Tibial artery (tissue), 4 donors: ENCODE measurements at regions not wholly inside any gene's neighbourhood (a gene's known extent, or its start where the extent isn't known, plus 50 kb on each side); places are given as distances from the start of the nearest gene placed in this dataset.

ENCODE experiments used
- DNase-seq, 2 donors: peaks; one replicate each; pipeline ENCODE4 v3.0.0-alpha.2; 2019
- H3K27ac ChIP-seq, 2 donors: fragments of 200-600 bp; sonication (generic) in 1 of 2; 1 replicate in 1 of 2; 2 replicates in 1 of 2; pipeline ENCODE4 v1.5.1; 2018 to 2019; ENCODE audit warnings: mild to moderate bottlenecking in 1 of 2
- H3K27me3 ChIP-seq, 2 donors: fragments of 200-600 bp; sonication (generic) in 1 of 2; one replicate each; pipeline versions ENCODE4 v1.5.1 to v1.6.0; 2016 to 2019
- H3K36me3 ChIP-seq, 3 donors: fragments of 200-600 bp; sonication (generic) in 2 of 3; one replicate each; pipeline ENCODE4 v1.5.1; 2016 to 2019; ENCODE audit warnings: mild to moderate bottlenecking in 2 of 3
- H3K4me1 ChIP-seq, 4 donors: fragments of 200-600 bp; sonication (generic) in 2 of 4; 1 replicate in 3 of 4; 2 replicates in 1 of 4; pipeline ENCODE4 v1.5.1; 2016 to 2019
- H3K4me3 ChIP-seq, 2 donors: fragments of 200-600 bp; sonication (generic) in 1 of 2; 1 replicate in 1 of 2; 2 replicates in 1 of 2; pipeline ENCODE4 v1.5.1; 2018 to 2019; ENCODE audit warnings: mild to moderate bottlenecking in 2 of 2
- H3K9me3 ChIP-seq, 3 donors: fragments of 200-600 bp; sonication (generic) in 1 of 3; one replicate each; pipeline ENCODE4 v1.5.1; 2016 to 2019
- CTCF ChIP-seq, 2 experiments: fragments of 200-600 bp in 1 of 2; fragments of 450-650 bp in 1 of 2; IDR thresholded peaks; one replicate each; pipeline ENCODE4 v1.5.1; 2017 to 2019; ENCODE audit warnings: antibody characterized with exemption in 2 of 2, mild to moderate bottlenecking in 1 of 2, moderate library complexity in 1 of 2
- intact Hi-C: fragments of 100-400 bp; cut with DNase I; formaldehyde crosslinking; loops from one replicate; pipeline ENCODE4 v1.15.0; 2023; ENCODE audit warnings: low total_unique reads

GRCh38 chr12:87304406-87304805, 724.8 kb downstream of the C12orf50 start:
- no peaks in the 10 kb centered on the region for H3K9me3 ChIP-seq
- peaks cover 0 to 2% (median 0%) of the 10 kb centered on the region in 4 donors for H3K4me1 ChIP-seq
- no peak for TF ChIP-seq CTCF (IDR thresholded peaks at IDR 0.05)
- no peaks in the 10 kb centered on the region for H3K27me3 ChIP-seq
- H3K27ac ChIP-seq = no peak overlapping the region
- no peak overlapping the region for H3K4me3 ChIP-seq
- intact Hi-C loops = no loop called here
- no peak for DNase-seq
- no peaks in the 10 kb centered on the region for H3K36me3 ChIP-seq

- H3K27me3 ChIP-seq = no peaks in the 10 kb centered on the region
- no peaks in the 10 kb centered on the region for H3K9me3 ChIP-seq
- TF ChIP-seq CTCF (IDR thresholded peaks at IDR 0.05) = no peak
- H3K4me3 ChIP-seq = no peak overlapping the region
- H3K27ac ChIP-seq = no peak overlapping the region
- H3K4me1 ChIP-seq = peaks cover 0 to 2% (median 0%) of the 10 kb centered on the region in 4 donors
- intact Hi-C loops = no loop called here
- DNase-seq = no peak
- H3K36me3 ChIP-seq = no peaks in the 10 kb centered on the region
Measured at GRCh38 chr12:87303396-87304012, 725.7 kb downstream of the C12orf50 start.

- intact Hi-C loops = no loop called here
Measured at GRCh38 chr12:87302126-87302745, 727.0 kb downstream of the C12orf50 start.

GRCh38 chr12:87290505-87290904, 738.7 kb downstream of the C12orf50 start:
- no peak for TF ChIP-seq CTCF (IDR thresholded peaks at IDR 0.05)
- Histone ChIP-seq H3K4me1 (no peaks in the 10 kb centered on the region), H3K9me3 (peaks cover 0 to 15% (median 0%) of the 10 kb centered on the region in 3 donors), H3K27me3 (no peaks in the 10 kb centered on the region), H3K27ac (no peak overlapping the region), H3K4me3 (no peak overlapping the region), H3K36me3 (no peaks in the 10 kb centered on the region)
- intact Hi-C loops = no loop called here
- no peak for DNase-seq

More at GRCh38 chr12:87302126-87302745, 727.0 kb downstream of the C12orf50 start:
- H3K27me3 ChIP-seq = no peaks in the 10 kb centered on the region
- H3K9me3 ChIP-seq = no peaks in the 10 kb centered on the region
- TF ChIP-seq CTCF (IDR thresholded peaks at IDR 0.05) = no peak
- H3K27ac ChIP-seq = no peak overlapping the region
- no peak for DNase-seq
- peaks cover 0 to 2% (median 0%) of the 10 kb centered on the region in 4 donors for H3K4me1 ChIP-seq
- no peaks in the 10 kb centered on the region for H3K36me3 ChIP-seq
- H3K4me3 ChIP-seq = no peak overlapping the region

- Histone ChIP-seq H3K9me3 (no peaks in the 10 kb centered on the region), H3K27me3 (no peaks in the 10 kb centered on the region), H3K27ac (no peak overlapping the region), H3K4me3 (no peak overlapping the region), H3K36me3 (no peaks in the 10 kb centered on the region), H3K4me1 (no peaks in the 10 kb centered on the region)
- intact Hi-C loops = no loop called here
- no peak for DNase-seq
- no peak for TF ChIP-seq CTCF (IDR thresholded peaks at IDR 0.05)
Measured at GRCh38 chr12:87283886-87284285, 745.3 kb downstream of the C12orf50 start.
